Transverse colon (tissue), 4 donors: ENCODE measurements at regions not wholly inside any gene's neighbourhood (a gene's known extent, or its start where the extent isn't known, plus 50 kb on each side); places are given as distances from the start of the nearest gene placed in this dataset.

Source experiments
- DNase-seq: peaks from one replicate; pipeline ENCODE4 v3.0.0-alpha.2; 2019
- H3K27ac ChIP-seq, 4 donors: fragments of 200-600 bp; sonication (generic); 2 replicates each; pipeline ENCODE4 v1.5.1; 2016 to 2018; ENCODE audit warnings: inconsistent platforms in 4 of 4
- H3K27me3 ChIP-seq: fragments of 200-600 bp; sonication (generic); 2 replicates; pipeline ENCODE4 v1.5.1; 2017; ENCODE audit warnings: inconsistent platforms
- H3K36me3 ChIP-seq, 4 donors: fragments of 200-600 bp; sonication (generic); 2 replicates each; pipeline ENCODE4 v1.5.1; 2017 to 2019; ENCODE audit warnings: inconsistent platforms in 4 of 4
- H3K4me1 ChIP-seq, 4 donors: fragments of 200-600 bp; sonication (generic); 2 replicates each; pipeline ENCODE4 v1.5.1; 2017 to 2020; ENCODE audit warnings: inconsistent platforms in 4 of 4
- H3K4me3 ChIP-seq, 4 donors: fragments of 200-600 bp; sonication (generic); 1 replicate in 1 of 4; 2 replicates in 3 of 4; pipeline versions ENCODE4 v1.5.1 to v1.6.1; 2017 to 2019; ENCODE audit warnings: inconsistent platforms in 4 of 4
- H3K9me3 ChIP-seq, 2 donors: fragments of 200-600 bp; sonication (generic); 2 replicates each; pipeline ENCODE4 v1.5.1; 2017 to 2019; ENCODE audit warnings: inconsistent platforms in 2 of 2
- CTCF ChIP-seq, 5 experiments: fragments of 200-600 bp in 3 of 5; fragments of 450-650 bp in 2 of 5; sonication (generic) in 3 of 5; IDR thresholded peaks; 1 replicate in 2 of 5; 2 replicates in 3 of 5; pipeline ENCODE4 v1.5.1; 2016 to 2017; ENCODE audit warnings: antibody characterized with exemption in 5 of 5, inconsistent platforms in 3 of 5, mild to moderate bottlenecking in 2 of 5, moderate library complexity in 1 of 5
- EP300 ChIP-seq: sonication (generic); formaldehyde crosslinking; IDR thresholded peaks from one replicate; pipeline ENCODE4 v1.6.1; 2017; ENCODE audit warnings: antibody characterized with exemption, low read depth
- POLR2A ChIP-seq: fragments of 450-650 bp; IDR thresholded peaks from one replicate; pipeline ENCODE4 v1.6.1; 2016; ENCODE audit warnings: antibody characterized with exemption, mild to moderate bottlenecking, moderate library complexity
- POLR2AphosphoS5 ChIP-seq, 3 donors: sonication (generic); formaldehyde crosslinking; IDR thresholded peaks; one replicate each; pipeline ENCODE4 v1.6.1; 2016; ENCODE audit warnings: antibody characterized with exemption in 3 of 3
- WGBS, 2 donors: methylation state at CpG; one replicate each; pipeline ENCODE4 v1.1.5; 2018; ENCODE audit warnings: low coverage in 1 of 2; 5-methylcytosine and 5-hydroxymethylcytosine counted together
- in situ Hi-C, 4 donors: fragments of 200-750 bp; cut with MboI; loops; one replicate each; pipeline versions ENCODE4 v1.15.0 to v1.15.1; 2017; ENCODE audit warnings: low sequenced_read_pairs in 3 of 4, low pct_ligation_motif_present in 1 of 4, low pct_unique_long_range_greater_than_20kb in 1 of 4
- intact Hi-C: fragments of 100-400 bp; cut with DNase I; formaldehyde crosslinking; loops from one replicate; pipeline ENCODE4 v1.15.1; 2023; ENCODE audit warnings: low total_unique reads

GRCh38 chr3:24886501-24886900, 391.9 kb upstream of the THRB start:
- no peak for TF ChIP-seq POLR2A
- TF ChIP-seq CTCF (IDR thresholded peaks at IDR 0.05): no peak
- no peak for TF ChIP-seq POLR2AphosphoS5 (IDR thresholded peaks at IDR 0.05)
- no peak for TF ChIP-seq EP300
- intact Hi-C loops: no loop called here
- H3K4me1 ChIP-seq: no peaks in the 10 kb centered on the region
- no peak overlapping the region for H3K27ac ChIP-seq
- no peak for DNase-seq
- in situ Hi-C loops: no loop called here
- WGBS, 2 donors: 78 to 88% methylated on average over 5 of the region's 5 CpGs
- H3K36me3 ChIP-seq: no peaks in the 10 kb centered on the region
- H3K9me3 ChIP-seq: no peaks in the 10 kb centered on the region
- no peaks in the 10 kb centered on the region for H3K27me3 ChIP-seq
- no peak overlapping the region for H3K4me3 ChIP-seq

- in situ Hi-C loops: no loop called here
- no peak for DNase-seq
- intact Hi-C loops: no loop called here
- no peak for TF ChIP-seq POLR2AphosphoS5 (IDR thresholded peaks at IDR 0.05)
- no peak for TF ChIP-seq POLR2A
- TF ChIP-seq EP300: no peak
- no peak for TF ChIP-seq CTCF (IDR thresholded peaks at IDR 0.05)
- 56 to 62% methylated on average over 1 of the region's 1 CpG for WGBS, 2 donors
- H3K4me1 ChIP-seq: no peaks in the 10 kb centered on the region
- H3K9me3 ChIP-seq: no peaks in the 10 kb centered on the region
- H3K27ac ChIP-seq: no peak overlapping the region
- H3K27me3 ChIP-seq: no peaks in the 10 kb centered on the region
- H3K4me3 ChIP-seq: no peak overlapping the region
- H3K36me3 ChIP-seq: no peaks in the 10 kb centered on the region
Measured at GRCh38 chr3:24890012-24890411, 395.4 kb upstream of the THRB start.

DNA sequence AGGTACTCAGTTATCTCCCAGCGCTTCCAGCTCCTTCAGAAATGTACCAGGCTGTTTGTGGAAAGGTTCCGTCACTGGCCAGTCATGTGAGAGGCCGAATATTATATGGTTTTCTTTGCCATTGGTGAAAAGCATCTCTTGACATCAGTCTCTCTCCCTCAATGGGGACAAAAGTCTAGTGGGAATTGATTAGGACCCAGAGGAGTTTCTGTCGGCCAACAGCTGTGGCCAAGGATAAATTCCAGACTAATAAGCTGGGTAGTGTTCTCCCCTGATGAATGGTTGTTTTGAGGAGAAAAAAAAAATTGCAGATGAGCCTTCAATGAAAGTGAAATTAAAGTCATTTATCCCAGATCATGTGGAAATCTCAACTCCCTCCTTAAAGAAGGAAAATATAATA, 404.7 kb upstream of the THRB start:
- Histone ChIP-seq H3K9me3 (no peaks in the 10 kb centered on the region), H3K36me3 (no peaks in the 10 kb centered on the region), H3K4me1 (no peaks in the 10 kb centered on the region), H3K27ac (no peak overlapping the region), H3K4me3 (no peak overlapping the region), H3K27me3 (no peaks in the 10 kb centered on the region)
- intact Hi-C loops (no loop called here), in situ Hi-C loops (no loop called here)
- 66% methylated on average over 4 of the region's 4 CpGs; no CpG with 5 or more reads in 1 of the 2 donors for WGBS, 2 donors
- no peak for TF ChIP-seq EP300
- TF ChIP-seq POLR2A: no peak
- no peak for DNase-seq

DNA sequence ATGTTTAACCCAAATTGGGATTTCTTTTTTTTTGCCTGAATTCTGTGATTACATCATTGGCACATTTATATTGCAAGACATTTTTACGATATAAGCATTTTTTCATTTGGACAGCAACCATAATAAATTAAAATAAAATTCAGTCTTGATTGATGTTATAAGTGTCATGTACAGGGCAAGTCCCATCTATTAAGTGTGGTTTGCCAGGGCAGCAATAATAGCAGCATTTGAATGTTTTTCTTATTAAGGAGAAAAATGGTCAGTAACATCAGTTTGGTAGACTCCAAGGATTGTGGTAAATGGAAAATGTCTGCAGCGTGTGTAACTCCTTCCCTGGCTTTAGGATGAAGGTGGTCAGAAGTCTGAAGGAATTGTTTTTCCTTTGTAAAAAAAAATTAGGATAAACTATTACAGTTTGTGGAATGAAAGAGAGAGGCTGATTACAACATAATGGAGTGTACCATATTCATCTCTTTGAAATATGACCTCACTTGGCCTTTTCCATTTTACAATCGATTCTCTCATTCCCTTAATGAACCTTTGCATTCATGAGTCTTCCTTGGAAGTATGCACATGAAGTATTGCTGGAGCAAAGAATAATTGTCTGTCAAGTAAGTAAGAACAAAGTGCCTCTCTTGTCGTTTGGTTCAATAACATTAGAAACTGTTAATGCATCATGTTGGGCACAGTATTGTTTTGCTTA, 405.4 kb upstream of the THRB start:
- intact Hi-C loops (no loop called here), in situ Hi-C loops (no loop called here)
- Histone ChIP-seq H3K4me1 (no peaks in the 10 kb centered on the region), H3K36me3 (no peaks in the 10 kb centered on the region), H3K27ac (no peak overlapping the region), H3K4me3 (no peak overlapping the region), H3K27me3 (no peaks in the 10 kb centered on the region), H3K9me3 (no peaks in the 10 kb centered on the region)
- TF ChIP-seq POLR2A (no peak), POLR2AphosphoS5 (IDR thresholded peaks at IDR 0.05) (no peak), EP300 (no peak), CTCF (IDR thresholded peaks at IDR 0.05) (no peak)
- no peak for DNase-seq
- WGBS, 2 donors: 68 to 77% methylated on average over 4 of the region's 4 CpGs

- no peaks in the 10 kb centered on the region for H3K36me3 ChIP-seq
- H3K9me3 ChIP-seq: no peaks in the 10 kb centered on the region
- DNase-seq: no peak
- no peak for TF ChIP-seq EP300
- no peak for TF ChIP-seq POLR2AphosphoS5 (IDR thresholded peaks at IDR 0.05)
- TF ChIP-seq CTCF (IDR thresholded peaks at IDR 0.05): no peak
- TF ChIP-seq POLR2A: no peak
- no peak overlapping the region for H3K4me3 ChIP-seq
- 73 to 83% methylated on average over 1 of the region's 1 CpG for WGBS, 2 donors
- H3K4me1 ChIP-seq: no peaks in the 10 kb centered on the region
- intact Hi-C loops (no loop called here), in situ Hi-C loops (no loop called here)
- H3K27ac ChIP-seq: no peak overlapping the region
- no peaks in the 10 kb centered on the region for H3K27me3 ChIP-seq
Measured at GRCh38 chr3:24905266-24905665, 410.6 kb upstream of the THRB start.
